Suprapubic skin (tissue), 4 donors: ENCODE measurements at regions not wholly inside any gene's neighbourhood (a gene's known extent, or its start where the extent isn't known, plus 50 kb on each side); places are given as distances from the start of the nearest gene placed in this dataset.

Experiments used
- CTCF ChIP-seq, 2 donors: fragments of 200-600 bp in 1 of 2; fragments of 450-650 bp in 1 of 2; sonication (generic) in 1 of 2; IDR thresholded peaks; one replicate each; pipeline ENCODE4 v1.5.1; 2016 to 2019; ENCODE audit warnings: antibody characterized with exemption in 2 of 2, mild to moderate bottlenecking in 1 of 2, moderate library complexity in 1 of 2
- EP300 ChIP-seq: sonication (generic); formaldehyde crosslinking; IDR thresholded peaks from one replicate; pipeline ENCODE4 v1.6.1; 2017; ENCODE audit warnings: antibody characterized with exemption
- POLR2AphosphoS5 ChIP-seq, 3 donors: sonication (generic); formaldehyde crosslinking; IDR thresholded peaks; one replicate each; pipeline ENCODE4 v1.6.1; 2017; ENCODE audit warnings: antibody characterized with exemption in 3 of 3

GRCh38 chrX:99909946-99910345, 500.1 kb downstream of the PCDH19 start:
- TF ChIP-seq CTCF (IDR thresholded peaks at IDR 0.05) (no peak), POLR2AphosphoS5 (IDR thresholded peaks at IDR 0.05) (no peak), EP300 (no peak)
